ENCODE measurements at regions not wholly inside any gene's neighbourhood (a gene's known extent, or its start where the extent isn't known, plus 50 kb on each side); places are given as distances from the start of the nearest gene placed in this dataset.

DNA sequence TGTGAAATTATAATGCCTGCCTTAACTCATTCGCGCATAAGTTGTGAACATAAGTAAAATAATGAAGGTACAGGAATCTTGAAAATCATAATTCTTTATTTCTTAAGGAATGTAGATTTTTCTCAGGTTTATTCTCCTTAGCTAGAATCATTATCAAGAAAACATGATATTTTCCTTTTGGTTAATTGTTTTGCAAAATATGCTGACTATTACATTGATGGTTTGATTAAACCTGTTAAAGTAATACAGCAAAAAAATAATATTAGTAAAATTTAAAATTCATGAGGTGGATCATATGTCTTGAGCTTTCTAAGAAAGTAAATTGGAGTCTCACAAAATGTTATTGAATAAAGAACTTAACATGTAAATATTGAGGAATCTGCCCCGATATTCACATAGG lies 178.7 kb upstream of the TRAM1L1 start:
- TF ChIP-seq SP1 (IDR thresholded peaks at IDR 0.05) (no peak), FOXM1 (IDR thresholded peaks at IDR 0.05; ENCODE audit: borderline replicate concordance) (no peak), SUZ12 (IDR thresholded peaks at IDR 0.05) (no peak), FOXK2 (IDR thresholded peaks at IDR 0.05) (no peak), TARDBP (IDR thresholded peaks at IDR 0.05) (no peak), LEF1 (IDR thresholded peaks at IDR 0.05; ENCODE audit: borderline replicate concordance) (no peak), ELF4 (IDR thresholded peaks at IDR 0.05) (no peak), ARNT (IDR thresholded peaks at IDR 0.05) (no peak), ZNF384 (IDR thresholded peaks at IDR 0.05) (no peak), CTBP1 (IDR thresholded peaks at IDR 0.05; ENCODE audit: borderline replicate concordance) (no peak), BHLHE40 (IDR thresholded peaks at IDR 0.05; ENCODE audit: borderline replicate concordance) (no peak), L3MBTL2 (conservative IDR thresholded peaks at IDR 0.05) (no peak), NFRKB (IDR thresholded peaks at IDR 0.05) (no peak)
- TF ChIP-seq, protein P1, sequence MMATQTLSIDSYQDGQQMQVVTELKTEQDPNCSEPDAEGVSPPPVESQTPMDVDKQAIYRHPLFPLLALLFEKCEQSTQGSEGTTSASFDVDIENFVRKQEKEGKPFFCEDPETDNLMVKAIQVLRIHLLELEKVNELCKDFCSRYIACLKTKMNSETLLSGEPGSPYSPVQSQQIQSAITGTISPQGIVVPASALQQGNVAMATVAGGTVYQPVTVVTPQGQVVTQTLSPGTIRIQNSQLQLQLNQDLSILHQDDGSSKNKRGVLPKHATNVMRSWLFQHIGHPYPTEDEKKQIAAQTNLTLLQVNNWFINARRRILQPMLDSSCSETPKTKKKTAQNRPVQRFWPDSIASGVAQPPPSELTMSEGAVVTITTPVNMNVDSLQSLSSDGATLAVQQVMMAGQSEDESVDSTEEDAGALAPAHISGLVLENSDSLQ (IDR thresholded peaks at IDR 0.05), result no peak

Data from HEK293T (cell line).